Astrocyte (in vitro differentiated cells and primary cell): ENCODE measurements at regions not wholly inside any gene's neighbourhood (a gene's known extent, or its start where the extent isn't known, plus 50 kb on each side); places are given as distances from the start of the nearest gene placed in this dataset.

ENCODE experiments used
- CTCF ChIP-seq: IDR thresholded peaks from 2 replicates; pipeline ENCODE4 v1.5.1; 2011; ENCODE audit warnings: low read depth, mild to moderate bottlenecking, inconsistent platforms, low read length, moderate library complexity; ENCODE audit not compliant: insufficient read depth
- EZH2 ChIP-seq: IDR thresholded peaks from 2 replicates; pipeline ENCODE4 v1.6.1; 2012; ENCODE audit warnings: mild to moderate bottlenecking, low read length, inconsistent platforms; ENCODE audit not compliant: insufficient read depth

GRCh38 chr15:68506071-68506470 lies 72.7 kb upstream of the CORO2B start:
- TF ChIP-seq CTCF (no peak), EZH2 (no peak)
